H4 (cell line): ENCODE measurements at regions not wholly inside any gene's neighbourhood (a gene's known extent, or its start where the extent isn't known, plus 50 kb on each side); places are given as distances from the start of the nearest gene placed in this dataset.
"Not testable (repeated sequence)": the region's sequence is repeated elsewhere in the genome, so short reads cannot be mapped to it uniquely, and the experiment has no call there.

Experiments
- DNase-seq: peaks from one replicate; pipeline ENCODE4 v3.0.0-alpha.2; 2015; ENCODE audit warnings: low spot score

DNA sequence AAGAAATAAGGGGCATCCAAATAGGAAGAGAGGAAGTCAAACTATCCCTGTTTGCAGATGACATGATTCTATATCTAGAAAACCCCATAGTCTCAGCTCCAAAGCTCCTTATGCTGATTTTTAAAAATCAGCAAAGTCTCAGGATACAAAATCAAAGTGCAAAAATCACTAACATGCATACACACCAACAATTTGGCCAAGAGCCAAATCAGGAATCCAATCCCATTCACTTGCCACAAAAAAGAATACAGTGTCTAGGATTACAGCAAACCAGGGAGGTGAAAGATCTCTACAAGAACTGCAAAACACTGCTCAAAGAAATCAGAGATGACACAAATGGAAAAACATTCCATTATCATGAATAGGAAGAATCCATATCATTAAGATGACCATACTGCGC lies 155.8 kb upstream of the ARHGAP42 start:
- not testable (repeated sequence) for DNase-seq

- DNase-seq, result no peak
Measured at GRCh38 chr11:100536979-100537378, 150.1 kb upstream of the ARHGAP42 start.

DNA sequence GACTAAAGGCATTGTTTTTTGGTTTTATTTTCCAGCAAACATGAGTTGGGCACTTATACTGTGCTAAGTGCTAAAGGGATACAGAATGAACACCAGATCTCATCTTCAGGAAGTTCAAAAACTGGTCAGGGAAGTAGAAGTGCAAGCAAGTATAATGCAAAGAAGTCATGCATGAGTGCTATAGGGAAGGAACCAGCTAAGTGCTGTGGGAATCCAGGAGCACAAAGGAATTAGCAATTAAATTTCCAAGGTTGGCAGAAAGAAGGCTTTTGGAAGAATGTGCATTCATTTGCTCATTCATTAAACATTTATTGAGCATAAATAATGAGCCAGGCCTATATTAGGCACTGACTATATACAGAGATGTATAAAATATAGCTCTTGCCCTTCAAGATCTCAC lies 143.7 kb upstream of the ARHGAP42 start:
- no peak for DNase-seq

DNA sequence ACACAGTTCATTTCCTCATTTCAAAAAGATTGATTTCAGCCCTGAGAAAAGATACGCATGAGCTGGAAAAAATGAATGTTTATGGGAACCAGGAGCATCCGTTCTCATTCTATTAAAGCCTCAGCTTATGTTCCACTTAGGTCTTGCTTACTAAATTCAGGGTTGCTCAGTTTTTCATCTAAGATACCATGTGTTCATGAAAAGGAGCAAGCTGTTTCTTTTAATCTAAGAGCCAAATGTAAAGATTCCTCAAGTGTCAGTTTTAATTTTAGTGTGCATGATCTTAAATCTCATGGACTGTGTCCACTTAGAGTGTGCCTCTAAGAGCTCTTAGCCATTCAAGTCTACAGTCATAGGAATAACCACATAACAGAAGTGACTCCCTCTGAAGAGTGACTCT lies 141.5 kb upstream of the ARHGAP42 start:
- DNase-seq, result no peak

DNA sequence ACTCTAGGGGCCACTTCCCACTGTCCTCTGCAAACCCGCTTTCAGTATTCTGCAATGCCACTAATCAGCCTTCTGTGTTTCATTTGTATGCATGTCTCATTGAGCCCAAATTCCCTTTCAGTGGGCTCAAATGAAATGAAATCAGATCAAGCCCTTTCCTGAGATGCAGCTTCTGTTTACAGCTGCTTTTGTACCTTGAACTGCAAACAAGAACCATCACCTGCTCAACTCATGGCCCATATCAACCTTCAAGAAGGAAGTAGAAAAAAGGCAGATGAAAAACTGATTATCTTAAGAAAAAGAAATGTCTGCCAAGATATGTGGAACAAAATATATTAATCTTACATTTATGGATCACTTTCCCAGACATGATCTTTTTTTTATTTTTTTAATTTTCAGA lies 141.1 kb upstream of the ARHGAP42 start:
- DNase-seq, result no peak

GRCh38 chr11:100546714-100547113 lies 140.4 kb upstream of the ARHGAP42 start:
- no peak for DNase-seq

DNA sequence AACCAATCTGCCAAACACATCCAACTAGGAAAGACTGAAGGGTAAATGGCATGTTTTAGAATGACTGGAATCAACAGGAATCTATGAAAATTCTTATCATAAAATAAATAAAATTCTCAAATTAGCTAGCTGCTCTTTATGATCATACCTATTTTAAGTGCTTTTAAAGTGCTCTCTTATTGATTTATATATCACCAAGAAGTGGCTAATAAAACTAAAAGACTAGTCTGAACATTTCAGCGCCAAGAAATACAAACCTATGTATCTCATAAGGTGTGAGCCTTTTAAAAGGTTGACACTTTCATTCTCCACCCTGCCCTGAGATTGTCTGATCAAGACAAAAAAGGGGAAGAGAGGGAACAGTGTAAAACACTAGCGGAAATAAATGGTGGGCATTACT lies 136.8 kb upstream of the ARHGAP42 start:
- DNase-seq, result no peak

- DNase-seq, result no peak
Measured at GRCh38 chr11:100550912-100551632, 136.0 kb upstream of the ARHGAP42 start.

DNA sequence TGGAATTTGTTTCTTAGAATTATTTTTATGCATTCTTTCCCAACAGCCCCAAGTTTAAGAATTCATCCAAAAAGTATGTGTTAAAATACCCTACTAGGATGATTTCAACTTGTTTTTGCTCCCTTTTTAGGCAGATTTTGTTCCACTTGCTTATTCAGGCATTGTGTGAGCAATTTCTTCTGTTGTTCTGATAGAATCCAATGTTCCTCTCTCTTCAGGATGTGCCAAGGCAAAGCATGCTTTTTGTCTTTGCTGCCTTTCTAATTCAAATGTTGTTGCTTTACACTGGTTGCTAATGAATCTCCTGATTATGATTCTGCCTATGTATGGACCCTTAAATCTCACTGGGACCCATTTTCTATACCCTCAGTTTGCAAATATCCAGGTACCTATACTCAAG lies 131.2 kb upstream of the ARHGAP42 start:
- DNase-seq, result no peak

DNA sequence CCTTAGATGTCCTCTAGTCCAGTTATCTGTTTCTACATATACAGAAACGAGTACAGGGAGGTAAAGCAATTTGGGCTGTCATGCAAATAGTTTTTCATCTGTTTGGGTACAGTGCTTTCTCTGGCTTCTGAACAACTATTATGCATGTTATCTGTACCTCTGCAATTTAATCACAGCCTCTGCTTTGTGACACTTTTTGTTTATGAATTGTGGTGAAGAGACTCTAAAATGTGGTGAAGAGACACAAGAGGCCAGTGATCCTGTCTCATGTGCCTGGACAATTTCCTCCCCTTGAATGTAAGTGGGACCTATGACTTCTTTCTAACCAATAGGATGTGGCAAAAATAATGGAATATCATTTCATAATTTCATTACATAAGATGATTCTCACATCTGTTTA lies 130.3 kb upstream of the ARHGAP42 start:
- peak; percentile 14 for DNase-seq

DNA sequence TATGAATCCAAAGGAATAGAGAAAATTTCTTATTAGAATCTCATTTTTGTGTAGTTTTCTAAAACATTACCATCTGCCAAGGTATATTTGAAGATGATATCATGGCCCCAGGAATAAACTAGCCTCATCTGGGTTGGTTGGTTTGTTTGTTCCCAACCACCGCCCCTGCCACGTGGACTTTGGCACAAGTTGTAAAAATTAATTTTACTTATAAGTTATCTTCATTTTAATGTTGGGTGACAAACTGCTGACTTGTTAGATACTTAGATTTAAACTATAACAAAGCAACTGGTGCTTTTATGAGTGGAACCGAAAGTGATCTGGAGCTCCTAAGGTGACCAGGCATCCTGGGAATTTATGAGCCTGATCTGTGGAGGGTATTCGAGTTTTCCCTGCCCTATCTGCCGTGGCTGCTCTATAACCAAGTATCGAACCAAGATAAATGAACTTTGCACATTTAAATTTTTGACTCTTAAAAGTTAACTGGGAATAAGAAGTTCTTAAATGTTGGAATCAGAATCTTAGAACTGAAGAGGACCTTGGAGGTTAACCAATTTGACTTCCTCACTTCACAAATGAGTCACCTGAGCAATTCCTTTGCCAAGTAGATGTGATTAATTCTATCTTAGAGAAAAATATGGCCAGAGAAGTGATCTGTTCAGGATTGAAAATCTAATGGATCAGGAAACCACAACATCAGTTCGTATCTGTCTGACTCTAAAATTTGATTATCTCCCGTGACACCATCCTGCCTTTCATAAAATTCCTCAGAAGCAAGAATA lies 129.1 kb upstream of the ARHGAP42 start:
- no peak for DNase-seq

DNA sequence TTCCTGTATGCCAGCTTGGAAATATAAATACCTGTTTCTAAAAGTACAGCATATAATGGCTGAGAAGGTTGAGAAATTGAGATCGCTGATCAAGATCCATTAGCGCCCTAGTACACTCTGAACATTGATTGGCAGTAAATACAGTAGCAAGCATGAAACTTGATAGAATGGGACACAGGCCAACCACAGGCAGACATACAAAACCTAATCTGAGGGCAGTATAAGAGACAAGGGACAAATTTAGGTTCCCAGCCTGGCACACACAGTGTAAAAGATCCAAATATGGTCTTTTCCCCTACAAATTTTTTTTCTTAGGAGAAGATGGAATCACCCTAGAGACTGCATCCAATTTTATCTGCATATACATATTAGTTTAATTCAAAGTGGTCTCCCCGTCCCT lies 126.5 kb upstream of the ARHGAP42 start:
- no peak for DNase-seq

GRCh38 chr11:100561323-100561722 lies 125.8 kb upstream of the ARHGAP42 start:
- no peak for DNase-seq

DNA sequence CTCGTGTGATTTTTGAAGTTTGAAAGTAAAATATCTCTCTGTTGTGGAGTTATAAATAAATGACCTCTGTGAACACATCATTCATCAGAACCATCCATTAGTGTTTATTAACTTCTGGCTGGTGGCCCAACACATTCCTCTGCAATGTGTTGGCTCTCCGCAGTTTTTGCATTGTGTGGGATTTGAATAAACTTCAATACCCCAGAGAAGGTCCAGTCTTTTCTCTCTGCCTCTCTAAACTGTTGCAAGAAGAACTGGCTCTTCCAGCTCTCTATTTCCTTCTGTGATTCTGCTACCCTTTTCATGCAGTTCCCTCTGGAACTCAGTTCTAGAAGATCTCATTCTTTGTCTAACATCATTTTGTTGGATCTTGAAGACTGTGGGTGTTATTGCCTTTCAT lies 125.0 kb upstream of the ARHGAP42 start:
- peak; percentile 60 for DNase-seq

DNA sequence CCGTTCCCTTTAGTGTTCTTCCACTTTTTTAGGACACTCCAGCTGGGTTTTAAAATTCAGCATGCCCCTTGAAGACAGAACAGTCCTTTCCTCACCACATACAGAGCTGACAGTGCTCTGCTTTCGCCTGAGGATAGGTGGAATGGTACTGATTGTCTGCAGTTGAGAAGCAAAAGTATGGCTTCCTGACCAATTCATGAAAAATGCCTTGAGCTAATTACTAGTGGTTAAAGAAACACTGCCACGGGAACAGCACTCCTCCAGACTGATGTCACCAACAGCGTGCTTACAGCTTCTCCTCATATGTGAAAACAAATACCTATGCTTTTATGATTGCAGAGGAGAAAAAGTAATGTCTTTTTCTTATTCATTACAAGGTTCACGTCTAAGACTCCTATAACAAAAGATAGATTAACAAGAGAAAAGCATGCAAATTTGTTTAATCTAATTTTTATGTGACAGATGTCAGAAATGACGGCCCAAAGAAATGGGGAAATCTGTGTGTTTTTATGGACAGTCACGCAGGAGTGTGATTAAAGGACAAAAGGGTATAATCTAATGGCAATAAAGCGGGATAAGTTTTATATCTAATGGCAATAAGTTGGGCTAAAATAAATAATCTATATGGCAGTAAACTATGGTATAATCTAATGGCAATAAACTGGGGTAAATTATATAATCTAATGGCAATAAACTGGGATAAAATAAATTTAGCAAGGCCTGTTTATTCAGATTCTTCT lies 123.4 kb upstream of the ARHGAP42 start:
- peak; percentile 41 for DNase-seq

GRCh38 chr11:100573911-100574513 lies 113.1 kb upstream of the ARHGAP42 start:
- no peak for DNase-seq

- peak; percentile 44 for DNase-seq
Measured at GRCh38 chr11:100574894-100575769, 112.0 kb upstream of the ARHGAP42 start.

DNA sequence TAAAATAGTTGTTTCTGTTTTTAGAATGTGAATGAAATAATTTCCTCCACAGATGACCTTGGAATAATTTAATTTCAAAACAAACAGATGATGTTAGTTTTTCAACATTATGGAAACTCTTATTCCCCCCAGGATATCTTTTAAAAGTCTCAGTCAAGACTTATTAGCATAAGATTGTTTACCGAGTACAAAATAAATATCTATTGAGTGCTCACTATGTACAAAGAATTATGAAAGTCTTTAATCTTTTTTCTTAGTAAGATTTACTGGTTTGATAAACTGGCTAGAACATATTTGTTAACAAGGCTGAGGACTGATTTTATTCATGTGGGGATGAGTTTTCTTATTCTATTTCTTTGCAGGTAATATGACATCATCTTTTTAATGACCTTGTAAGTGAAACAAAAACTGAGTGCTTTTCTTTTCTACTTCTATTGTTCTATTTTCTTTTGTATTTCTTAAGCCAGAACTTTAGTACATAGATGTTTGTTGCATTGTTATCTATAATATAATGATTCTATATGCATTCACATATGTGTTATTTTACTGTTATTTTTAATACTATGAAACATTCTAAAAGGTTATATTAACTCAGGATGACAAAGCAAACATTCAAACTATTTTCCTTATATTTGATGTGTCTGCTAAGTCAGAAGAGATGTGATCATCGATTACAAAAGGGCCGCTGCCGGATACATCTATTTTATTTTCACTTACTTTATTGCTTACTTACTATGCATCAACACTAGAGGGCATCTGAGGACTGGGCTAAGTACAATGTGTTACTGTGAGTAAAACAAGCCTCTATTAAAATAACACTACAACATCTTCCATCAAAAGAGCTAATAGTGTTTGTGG lies 111.0 kb upstream of the ARHGAP42 start:
- DNase-seq, result peak; percentile 70

GRCh38 chr11:100576718-100577021 lies 110.4 kb upstream of the ARHGAP42 start:
- no peak for DNase-seq

GRCh38 chr11:100578831-100579311 lies 108.2 kb upstream of the ARHGAP42 start:
- DNase-seq, result no peak
